ENCODE measurements at regions not wholly inside any gene's neighbourhood (a gene's known extent, or its start where the extent isn't known, plus 50 kb on each side); places are given as distances from the start of the nearest gene placed in this dataset.

DNA sequence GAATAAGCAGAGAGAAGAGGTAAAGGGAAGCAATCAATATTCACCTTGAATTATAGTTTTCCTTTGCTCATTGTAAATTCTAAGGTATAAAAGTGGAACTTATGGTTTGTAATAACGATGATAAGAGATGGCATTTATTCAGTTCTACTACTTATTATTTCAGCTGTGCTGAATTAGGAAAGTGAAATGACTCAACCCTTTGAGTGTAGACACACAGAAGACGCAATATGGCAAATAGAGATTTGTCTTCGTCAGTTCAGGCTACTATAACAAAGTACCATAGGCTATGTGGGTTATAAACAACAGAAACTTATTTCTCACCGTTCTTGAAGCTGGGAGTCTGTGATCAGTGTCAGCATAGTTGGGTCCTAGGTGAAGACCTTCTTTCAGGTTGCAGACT lies 713.0 kb upstream of the PCDH9 start:
- TF ChIP-seq, protein P1, sequence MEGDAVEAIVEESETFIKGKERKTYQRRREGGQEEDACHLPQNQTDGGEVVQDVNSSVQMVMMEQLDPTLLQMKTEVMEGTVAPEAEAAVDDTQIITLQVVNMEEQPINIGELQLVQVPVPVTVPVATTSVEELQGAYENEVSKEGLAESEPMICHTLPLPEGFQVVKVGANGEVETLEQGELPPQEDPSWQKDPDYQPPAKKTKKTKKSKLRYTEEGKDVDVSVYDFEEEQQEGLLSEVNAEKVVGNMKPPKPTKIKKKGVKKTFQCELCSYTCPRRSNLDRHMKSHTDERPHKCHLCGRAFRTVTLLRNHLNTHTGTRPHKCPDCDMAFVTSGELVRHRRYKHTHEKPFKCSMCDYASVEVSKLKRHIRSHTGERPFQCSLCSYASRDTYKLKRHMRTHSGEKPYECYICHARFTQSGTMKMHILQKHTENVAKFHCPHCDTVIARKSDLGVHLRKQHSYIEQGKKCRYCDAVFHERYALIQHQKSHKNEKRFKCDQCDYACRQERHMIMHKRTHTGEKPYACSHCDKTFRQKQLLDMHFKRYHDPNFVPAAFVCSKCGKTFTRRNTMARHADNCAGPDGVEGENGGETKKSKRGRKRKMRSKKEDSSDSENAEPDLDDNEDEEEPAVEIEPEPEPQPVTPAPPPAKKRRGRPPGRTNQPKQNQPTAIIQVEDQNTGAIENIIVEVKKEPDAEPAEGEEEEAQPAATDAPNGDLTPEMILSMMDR (IDR thresholded peaks at IDR 0.05; ENCODE audit: low read length) = no peak
- TF ChIP-seq EZH2 (optimal IDR thresholded peaks at IDR 0.05; ENCODE audit: low read depth, low read length) = no peak
